LNCAP (cell line): ENCODE measurements at regions not wholly inside any gene's neighbourhood (a gene's known extent, or its start where the extent isn't known, plus 50 kb on each side); places are given as distances from the start of the nearest gene placed in this dataset.

Experiments
- CTCF ChIP-seq: fragments of 450-650 bp; IDR thresholded peaks from 2 replicates; pipeline ENCODE4 v1.5.1; 2017; ENCODE audit warnings: mild to moderate bottlenecking

- TF ChIP-seq CTCF = no peak
These were observed 509.7 kb upstream of the CLINT1 start for GRCh38 chr5:158368686-158369085.

- TF ChIP-seq CTCF = no peak
These were observed 505.4 kb upstream of the CLINT1 start for GRCh38 chr5:158364367-158364766.

- TF ChIP-seq CTCF = no peak
These were observed 496.0 kb upstream of the CLINT1 start for GRCh38 chr5:158354958-158355357.

GRCh38 chr5:158351485-158352125 is 492.7 kb upstream of the CLINT1 start:
- TF ChIP-seq CTCF = no peak

GRCh38 chr5:158349987-158350386 is 491.0 kb upstream of the CLINT1 start:
- no peak for TF ChIP-seq CTCF

- no peak for TF ChIP-seq CTCF
These were observed 485.4 kb upstream of the CLINT1 start for GRCh38 chr5:158344376-158344775.

GRCh38 chr5:158340608-158341007 is 481.7 kb upstream of the CLINT1 start:
- TF ChIP-seq CTCF = no peak

GRCh38 chr5:158326256-158326655 is 467.3 kb upstream of the CLINT1 start:
- no peak for TF ChIP-seq CTCF
